ENCODE measurements at regions not wholly inside any gene's neighbourhood (a gene's known extent, or its start where the extent isn't known, plus 50 kb on each side); places are given as distances from the start of the nearest gene placed in this dataset.
A peak's percentile ranks its signal among the peaks of the same experiment; 100 is the strongest.

DNA sequence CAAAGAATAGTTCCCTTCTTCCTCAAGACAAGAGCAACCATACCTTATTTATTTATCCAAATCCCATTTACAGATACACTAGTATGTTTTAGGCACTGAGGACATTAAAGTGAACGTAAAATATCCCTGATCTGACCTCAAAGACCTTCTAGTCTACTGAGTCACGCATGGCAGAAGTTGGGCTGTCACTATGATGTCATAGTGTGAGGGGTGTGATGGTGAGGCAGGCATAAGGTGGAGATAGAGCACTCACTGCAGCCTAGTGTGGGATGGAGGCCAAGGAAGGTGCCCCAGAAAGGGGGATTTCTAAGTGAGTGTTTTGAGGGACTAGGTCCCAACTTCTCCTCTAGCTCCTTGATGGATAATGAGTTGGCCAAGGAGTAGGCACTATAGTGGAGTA lies 249.5 kb upstream of the SKOR2 start:
- Histone ChIP-seq H3K9me3 (ENCODE audit: insufficient read depth, low read length, severe bottlenecking) (no peaks in the 10 kb centered on the region), H3K27ac (ENCODE audit: low read length) (no peak overlapping the region), H4K20me1 (ENCODE audit: insufficient read depth, low read length) (no peaks in the 10 kb centered on the region), H3K4me3 (ENCODE audit: low read depth in 1 of 2, low read length in 2 of 2) (no peak overlapping the region), H3K4me2 (ENCODE audit: insufficient read depth, low read length) (no peak overlapping the region), H3K36me3 (ENCODE audit: insufficient read depth, low read length) (no peaks in the 10 kb centered on the region), H3K9ac (ENCODE audit: low read depth, low read length) (no peak overlapping the region), H3K79me2 (ENCODE audit: insufficient read depth, low read length) (no peaks in the 10 kb centered on the region), H3K27me3 (ENCODE audit: insufficient read depth, low read length, poor library complexity) (peaks cover 8% of the 10 kb centered on the region), H3K4me1 (ENCODE audit: insufficient read depth, low read length) (no peaks in the 10 kb centered on the region), H2AFZ (ENCODE audit: low read depth, low read length) (no peak overlapping the region)
- DNase-seq (no peak), ATAC-seq (ENCODE audit: insufficient read depth, low read depth) (no peak)
- no peak for TF ChIP-seq EZH2 (IDR thresholded peaks at IDR 0.05; ENCODE audit: borderline replicate concordance, low read depth, low read length, severe bottlenecking)
- TF ChIP-seq, protein P1, sequence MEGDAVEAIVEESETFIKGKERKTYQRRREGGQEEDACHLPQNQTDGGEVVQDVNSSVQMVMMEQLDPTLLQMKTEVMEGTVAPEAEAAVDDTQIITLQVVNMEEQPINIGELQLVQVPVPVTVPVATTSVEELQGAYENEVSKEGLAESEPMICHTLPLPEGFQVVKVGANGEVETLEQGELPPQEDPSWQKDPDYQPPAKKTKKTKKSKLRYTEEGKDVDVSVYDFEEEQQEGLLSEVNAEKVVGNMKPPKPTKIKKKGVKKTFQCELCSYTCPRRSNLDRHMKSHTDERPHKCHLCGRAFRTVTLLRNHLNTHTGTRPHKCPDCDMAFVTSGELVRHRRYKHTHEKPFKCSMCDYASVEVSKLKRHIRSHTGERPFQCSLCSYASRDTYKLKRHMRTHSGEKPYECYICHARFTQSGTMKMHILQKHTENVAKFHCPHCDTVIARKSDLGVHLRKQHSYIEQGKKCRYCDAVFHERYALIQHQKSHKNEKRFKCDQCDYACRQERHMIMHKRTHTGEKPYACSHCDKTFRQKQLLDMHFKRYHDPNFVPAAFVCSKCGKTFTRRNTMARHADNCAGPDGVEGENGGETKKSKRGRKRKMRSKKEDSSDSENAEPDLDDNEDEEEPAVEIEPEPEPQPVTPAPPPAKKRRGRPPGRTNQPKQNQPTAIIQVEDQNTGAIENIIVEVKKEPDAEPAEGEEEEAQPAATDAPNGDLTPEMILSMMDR (IDR thresholded peaks at IDR 0.05; ENCODE audit: borderline replicate concordance, extremely low read depth, low read length, poor library complexity, severe bottlenecking) = no peak

DNA sequence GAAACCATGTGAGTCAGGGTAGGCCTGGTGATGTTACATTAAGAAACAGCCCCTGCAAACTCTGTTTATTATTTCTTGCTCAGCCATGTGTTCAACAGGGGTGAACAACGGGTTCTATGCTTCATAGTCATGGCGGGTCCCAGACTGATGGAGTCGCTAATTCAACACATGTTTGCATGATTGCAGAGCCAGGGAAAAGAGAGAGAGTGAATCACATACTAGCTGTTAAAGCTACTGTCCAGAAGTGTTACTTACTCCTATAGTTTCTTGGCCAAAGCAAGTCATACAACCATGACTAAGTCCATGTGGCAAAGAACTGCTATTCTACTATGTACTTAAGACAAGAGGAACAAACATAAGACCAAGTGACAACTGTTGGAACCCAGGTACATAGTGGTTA lies 241.2 kb upstream of the SKOR2 start:
- no peaks in the 10 kb centered on the region for H3K4me1 ChIP-seq (ENCODE audit: insufficient read depth, low read length)

DNA sequence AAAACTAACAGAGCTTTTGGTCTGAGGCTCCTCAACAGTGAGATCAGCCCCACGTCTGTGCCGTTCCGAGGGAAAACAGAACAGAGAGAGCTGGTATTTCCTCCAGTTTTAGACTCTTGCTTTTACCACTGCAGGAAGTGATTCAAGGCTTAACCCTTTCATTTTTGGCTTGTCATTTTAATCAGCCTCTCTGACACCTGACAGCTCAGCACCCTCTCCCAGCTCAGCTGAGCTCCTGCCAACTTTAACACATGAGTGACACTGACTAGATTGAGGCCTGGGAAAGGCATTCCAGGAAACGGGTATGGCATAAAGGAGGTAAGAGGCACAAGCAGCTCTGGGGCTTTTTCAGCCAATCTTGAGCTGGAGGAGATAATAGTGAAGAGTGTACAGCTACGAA lies 239.4 kb upstream of the SKOR2 start:
- no peak overlapping the region for H3K4me2 ChIP-seq (ENCODE audit: insufficient read depth, low read length)
- no peak overlapping the region for H3K9ac ChIP-seq (ENCODE audit: low read depth, low read length)
- peaks cover 14% of the 10 kb centered on the region for H3K27me3 ChIP-seq (ENCODE audit: insufficient read depth, low read length, poor library complexity)
- no peaks in the 10 kb centered on the region for H3K9me3 ChIP-seq (ENCODE audit: insufficient read depth, low read length, severe bottlenecking)
- no peaks in the 10 kb centered on the region for H3K4me1 ChIP-seq (ENCODE audit: insufficient read depth, low read length)
- H2AFZ ChIP-seq (ENCODE audit: low read depth, low read length) = no peak overlapping the region
- TF ChIP-seq EZH2 (IDR thresholded peaks at IDR 0.05; ENCODE audit: borderline replicate concordance, low read depth, low read length, severe bottlenecking) = no peak
- TF ChIP-seq, protein P1 (IDR thresholded peaks at IDR 0.05; ENCODE audit: borderline replicate concordance, extremely low read depth, low read length, poor library complexity, severe bottlenecking) = no peak
- no peak overlapping the region for H3K4me3 ChIP-seq (ENCODE audit: low read depth in 1 of 2, low read length in 2 of 2)
- H3K27ac ChIP-seq (ENCODE audit: low read length) = no peak overlapping the region
- DNase-seq (no peak), ATAC-seq (ENCODE audit: insufficient read depth, low read depth) (peak; percentile 40; the same call in 1 of the 3 replicates)
- H3K36me3 ChIP-seq (ENCODE audit: insufficient read depth, low read length) = no peaks in the 10 kb centered on the region
- H3K79me2 ChIP-seq (ENCODE audit: insufficient read depth, low read length) = no peaks in the 10 kb centered on the region
- H4K20me1 ChIP-seq (ENCODE audit: insufficient read depth, low read length) = no peaks in the 10 kb centered on the region; the same call in 1 of the 2 replicates

More for the DNA sequence above, 241.2 kb upstream of the SKOR2 start:
- Histone ChIP-seq H2AFZ (ENCODE audit: low read depth, low read length) (no peak overlapping the region), H3K4me3 (ENCODE audit: low read depth in 1 of 2, low read length in 2 of 2) (no peak overlapping the region), H3K36me3 (ENCODE audit: insufficient read depth, low read length) (no peaks in the 10 kb centered on the region), H3K79me2 (ENCODE audit: insufficient read depth, low read length) (no peaks in the 10 kb centered on the region), H3K9ac (ENCODE audit: low read depth, low read length) (no peak overlapping the region), H4K20me1 (ENCODE audit: insufficient read depth, low read length) (no peaks in the 10 kb centered on the region), H3K27me3 (ENCODE audit: insufficient read depth, low read length, poor library complexity) (peaks cover 14% of the 10 kb centered on the region), H3K9me3 (ENCODE audit: insufficient read depth, low read length, severe bottlenecking) (no peaks in the 10 kb centered on the region), H3K27ac (ENCODE audit: low read length) (no peak overlapping the region), H3K4me2 (ENCODE audit: insufficient read depth, low read length) (no peak overlapping the region)
- TF ChIP-seq EZH2 (IDR thresholded peaks at IDR 0.05; ENCODE audit: borderline replicate concordance, low read depth, low read length, severe bottlenecking) = no peak
- TF ChIP-seq, protein P1 (IDR thresholded peaks at IDR 0.05; ENCODE audit: borderline replicate concordance, extremely low read depth, low read length, poor library complexity, severe bottlenecking) = no peak
- ATAC-seq (ENCODE audit: insufficient read depth, low read depth) (no peak), DNase-seq (no peak)

Data from DND-41 (cell line).